Keratinocyte (primary cell): ENCODE measurements at regions not wholly inside any gene's neighbourhood (a gene's known extent, or its start where the extent isn't known, plus 50 kb on each side); places are given as distances from the start of the nearest gene placed in this dataset.

Experiments
- DNase-seq: peaks from one replicate; pipeline ENCODE4 v3.0.0-alpha.2; 2011; ENCODE audit warnings: low read depth, missing footprints, low spot score
- FAIRE-seq: peaks from 2 replicates; lab custom pipeline; 2011; peaks lifted over from hg19 to GRCh38; lab: Jason Lieb, UNC
- H2AFZ ChIP-seq: 2 replicates; pipeline ENCODE4 v1.6.0; 2012; ENCODE audit warnings: low read length, control low read depth, inconsistent platforms; ENCODE audit not compliant: control insufficient read depth
- H3K27ac ChIP-seq: 2 replicates; pipeline ENCODE4 v1.5.1; 2011; ENCODE audit warnings: low read length; ENCODE audit not compliant: control insufficient read depth, insufficient read depth
- H3K27me3 ChIP-seq: 3 replicates; pipeline ENCODE4 v1.6.0; 2011; ENCODE audit warnings: low read length; ENCODE audit not compliant: control insufficient read depth, insufficient read depth; ENCODE audit errors: extremely low read depth
- H3K36me3 ChIP-seq, 2 experiments: 2 replicates in 1 of 2; 3 replicates in 1 of 2; pipeline ENCODE4 v1.5.1; 2011; ENCODE audit warnings: low read length in 2 of 2, mild to moderate bottlenecking in 1 of 2; ENCODE audit not compliant: control insufficient read depth in 2 of 2, insufficient read depth in 2 of 2; ENCODE audit errors: extremely low read depth in 1 of 2
- H3K4me1 ChIP-seq: 3 replicates; pipeline ENCODE4 v1.5.1; 2011; ENCODE audit warnings: low read length; ENCODE audit not compliant: control insufficient read depth, insufficient read depth; ENCODE audit errors: extremely low read depth
- H3K4me2 ChIP-seq: 3 replicates; pipeline ENCODE4 v1.6.0; 2011; ENCODE audit warnings: low read depth, low read length; ENCODE audit not compliant: control insufficient read depth, insufficient read depth; ENCODE audit errors: extremely low read depth
- H3K4me3 ChIP-seq, 3 experiments: fragments of 200-600 bp in 1 of 3; sonication (generic) in 1 of 3; 2 replicates in 2 of 3; 3 replicates in 1 of 3; pipeline ENCODE4 v1.5.1; 2011 to 2016; ENCODE audit warnings: low read length in 3 of 3, mild to moderate bottlenecking in 3 of 3, control low read depth in 2 of 3, inconsistent platforms in 1 of 3, low read depth in 1 of 3, mixed read lengths in 1 of 3, mixed run types in 1 of 3, moderate library complexity in 1 of 3; ENCODE audit not compliant: control insufficient read depth in 2 of 3, insufficient read depth in 2 of 3; ENCODE audit errors: extremely low read depth in 1 of 3
- H3K79me2 ChIP-seq: 2 replicates; pipeline ENCODE4 v1.6.0; 2012; ENCODE audit warnings: low read length; ENCODE audit not compliant: control insufficient read depth, insufficient read depth
- H3K9ac ChIP-seq: 3 replicates; pipeline ENCODE4 v1.6.0; 2011; ENCODE audit warnings: low read length; ENCODE audit not compliant: control insufficient read depth, insufficient read depth; ENCODE audit errors: extremely low read depth
- H3K9me1 ChIP-seq: 3 replicates; pipeline ENCODE4 v1.6.0; 2011; ENCODE audit warnings: low read length; ENCODE audit not compliant: control insufficient read depth, insufficient read depth; ENCODE audit errors: extremely low read depth
- H3K9me3 ChIP-seq: 2 replicates; pipeline ENCODE4 v1.5.1; 2012; ENCODE audit warnings: low read depth, low read length; ENCODE audit not compliant: control insufficient read depth
- H4K20me1 ChIP-seq: 3 replicates; pipeline ENCODE4 v1.6.0; 2011; ENCODE audit warnings: low read length; ENCODE audit not compliant: control insufficient read depth, insufficient read depth; ENCODE audit errors: extremely low read depth
- CTCF ChIP-seq, 3 experiments: IDR thresholded peaks in 1 of 3; conservative IDR thresholded peaks in 1 of 3; optimal IDR thresholded peaks in 1 of 3; 2 replicates in 2 of 3; 3 replicates in 1 of 3; pipeline versions ENCODE3 to v1.5.1; 2011; ENCODE audit warnings: low read length in 3 of 3, mild to moderate bottlenecking in 3 of 3, moderate library complexity in 2 of 3, control low read depth in 1 of 3, inconsistent platforms in 1 of 3; ENCODE audit not compliant: insufficient read depth in 2 of 3; ENCODE audit errors: extremely low read depth in 1 of 3
- EZH2 ChIP-seq: IDR thresholded peaks from one replicate; pipeline ENCODE4 v1.6.1; 2012; ENCODE audit warnings: inconsistent platforms, mild to moderate bottlenecking, low read length, moderate library complexity
- dilution Hi-C: fragments of 300-500 bp; cut with MboI; formaldehyde crosslinking; loops from one replicate; pipeline ENCODE4 v1.7.0; 2020; ENCODE audit warnings: low sequenced_read_pairs; ENCODE audit not compliant: extremely low pct_ligation_motif_present

GRCh38 chr6:85163156-85164080 is 286.5 kb upstream of the NT5E start:
- Histone ChIP-seq H3K4me3 (no peak overlapping the region), H3K9me3 (no peaks in the 10 kb centered on the region), H2AFZ (no peak overlapping the region), H3K9ac (no peak overlapping the region), H3K79me2 (no peaks in the 10 kb centered on the region), H3K4me2 (no peak overlapping the region), H3K9me1 (no peaks in the 10 kb centered on the region), H3K4me1 (no peaks in the 10 kb centered on the region), H4K20me1 (no peaks in the 10 kb centered on the region), H3K36me3 (no peaks in the 10 kb centered on the region), H3K27me3 (no peaks in the 10 kb centered on the region), H3K27ac (no peak overlapping the region)
- DNase-seq = no peak
- FAIRE-seq = no peak
- no peak for TF ChIP-seq CTCF (optimal IDR thresholded peaks at IDR 0.05 in 1 of 3, IDR thresholded peaks at IDR 0.05 in 1 of 3, conservative IDR thresholded peaks at IDR 0.05 in 1 of 3; ENCODE audit: extremely low read depth in 1 of 3, insufficient read depth in 2 of 3, low read length in 3 of 3)
- no peak for TF ChIP-seq EZH2
- dilution Hi-C loops = no loop called here

GRCh38 chr6:85157311-85157710 is 292.6 kb upstream of the NT5E start:
- no peak overlapping the region for H3K4me3 ChIP-seq
- DNase-seq = no peak
- no peaks in the 10 kb centered on the region for H3K4me1 ChIP-seq
- H3K79me2 ChIP-seq = no peaks in the 10 kb centered on the region
- TF ChIP-seq CTCF (optimal IDR thresholded peaks at IDR 0.05 in 1 of 3, IDR thresholded peaks at IDR 0.05 in 1 of 3, conservative IDR thresholded peaks at IDR 0.05 in 1 of 3; ENCODE audit: extremely low read depth in 1 of 3, insufficient read depth in 2 of 3, low read length in 3 of 3) (no peak), EZH2 (no peak)
- H2AFZ ChIP-seq = no peak overlapping the region
- dilution Hi-C loops = no loop called here
- H4K20me1 ChIP-seq = no peaks in the 10 kb centered on the region
- no peaks in the 10 kb centered on the region for H3K27me3 ChIP-seq
- no peak overlapping the region for H3K9ac ChIP-seq
- no peak overlapping the region for H3K27ac ChIP-seq
- FAIRE-seq = no peak
- H3K9me1 ChIP-seq = no peaks in the 10 kb centered on the region
- no peaks in the 10 kb centered on the region for H3K9me3 ChIP-seq
- no peaks in the 10 kb centered on the region for H3K36me3 ChIP-seq
- no peak overlapping the region for H3K4me2 ChIP-seq
